NCI-H748 treated with DMSO at 0.1 percent for 48 hours (cell line): ENCODE measurements at regions not wholly inside any gene's neighbourhood (a gene's known extent, or its start where the extent isn't known, plus 50 kb on each side); places are given as distances from the start of the nearest gene placed in this dataset.

Source experiments
- DNase-seq: peaks from one replicate; lab custom pipeline; 2025; lab: John Stamatoyannopoulos, UW

DNA sequence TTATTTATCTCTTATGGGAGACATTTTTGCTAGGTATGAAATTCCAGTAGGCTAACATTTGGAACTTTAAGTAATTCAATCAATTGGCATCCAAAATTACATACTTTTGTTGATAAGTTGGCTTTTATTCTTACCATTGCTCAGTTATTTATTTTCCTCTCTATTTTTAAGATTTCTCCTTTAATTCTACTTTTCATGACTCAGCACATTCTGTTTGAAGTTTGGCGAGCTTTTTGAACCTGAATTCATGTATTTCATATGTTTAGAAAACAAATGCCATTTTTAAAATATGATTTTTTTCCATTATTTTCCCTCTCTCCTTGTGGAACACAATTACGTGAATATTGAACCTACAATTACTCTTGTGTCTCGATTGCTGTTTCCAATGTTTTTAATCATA is 2896.3 kb upstream of the PCDH20 start:
- DNase-seq, result no peak

DNA sequence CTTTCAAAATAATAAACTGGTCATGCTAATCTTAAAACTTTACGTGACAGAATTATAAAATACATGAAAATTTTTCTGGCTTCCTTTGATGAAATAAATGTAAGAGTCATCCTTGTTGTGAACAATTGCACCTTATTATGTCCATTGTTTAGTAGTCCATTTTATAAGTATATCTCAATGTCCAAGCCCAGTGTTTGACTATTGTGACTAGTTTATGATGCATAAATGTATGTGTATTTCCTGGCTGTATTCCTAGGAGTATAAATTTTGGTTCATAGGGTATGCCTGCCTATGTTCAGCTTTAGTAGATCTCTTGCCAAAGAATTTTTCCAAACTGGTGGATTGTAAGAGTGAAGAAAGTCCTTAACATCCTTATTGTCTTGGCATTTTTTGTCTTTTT is 2895.5 kb upstream of the PCDH20 start:
- no peak for DNase-seq

GRCh38 chr13:64305246-64305645 is 2889.6 kb upstream of the PCDH20 start:
- no peak for DNase-seq

- no peak for DNase-seq
Measured at GRCh38 chr13:64300239-64300638, 2884.6 kb upstream of the PCDH20 start.

DNA sequence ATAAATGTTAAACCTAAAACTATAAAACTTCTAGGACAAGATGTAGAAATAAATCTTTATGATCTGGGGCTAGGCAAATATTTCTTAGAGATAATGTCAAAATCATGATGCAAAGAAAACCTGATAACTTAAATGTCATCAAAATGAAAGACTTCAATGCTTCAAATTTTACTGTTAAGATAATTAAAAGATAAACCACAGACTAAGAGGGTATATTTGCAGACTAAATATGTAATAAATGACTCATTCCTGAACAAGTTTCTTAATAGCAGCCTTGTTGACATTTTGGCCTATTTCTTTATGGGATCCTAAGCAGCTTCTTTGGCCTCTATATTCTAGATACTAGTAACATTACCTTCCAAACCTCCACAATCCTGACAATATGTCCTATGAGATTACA is 2878.3 kb upstream of the PCDH20 start:
- DNase-seq, result no peak

DNA sequence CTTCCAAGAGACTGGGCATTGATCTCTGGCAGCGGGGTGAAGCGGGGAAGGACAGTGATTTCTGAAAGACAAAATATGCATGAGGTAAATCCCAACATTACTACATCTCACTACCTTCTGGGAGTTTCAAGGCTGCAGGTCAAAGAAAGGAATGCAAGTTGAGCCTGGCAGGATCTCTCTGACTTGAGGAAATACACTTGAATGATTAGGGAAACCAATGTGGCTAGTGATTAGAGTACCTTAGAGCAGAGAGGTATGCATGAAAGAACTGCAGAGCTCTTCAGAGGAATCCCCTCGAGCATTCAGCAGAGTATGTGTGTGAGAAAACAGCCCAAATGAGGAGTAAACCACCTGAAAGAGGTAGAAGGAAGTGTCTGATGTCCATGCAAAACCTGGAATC is 2874.1 kb upstream of the PCDH20 start:
- no peak for DNase-seq

- no peak for DNase-seq
Measured at GRCh38 chr13:64283926-64284325, 2868.3 kb upstream of the PCDH20 start.

DNA sequence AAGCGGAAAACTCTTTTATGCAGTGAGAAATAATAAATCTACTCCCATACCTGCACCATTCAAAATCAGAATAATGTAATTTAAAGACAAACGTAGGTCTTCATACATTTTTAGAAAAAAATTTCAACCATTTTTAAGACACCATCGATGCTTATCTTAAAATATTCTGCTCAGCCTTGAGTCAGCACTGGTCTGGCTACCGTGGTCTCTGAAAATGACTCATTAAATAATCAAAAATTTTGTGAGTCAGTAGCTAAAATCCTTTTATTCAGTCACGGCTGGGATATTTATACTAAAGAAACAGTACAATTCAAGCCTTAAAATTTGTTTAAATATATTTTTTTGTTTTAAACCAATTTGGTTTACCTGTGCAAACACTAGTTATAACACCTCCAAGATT is 2862.8 kb upstream of the PCDH20 start:
- DNase-seq, result no peak

DNA sequence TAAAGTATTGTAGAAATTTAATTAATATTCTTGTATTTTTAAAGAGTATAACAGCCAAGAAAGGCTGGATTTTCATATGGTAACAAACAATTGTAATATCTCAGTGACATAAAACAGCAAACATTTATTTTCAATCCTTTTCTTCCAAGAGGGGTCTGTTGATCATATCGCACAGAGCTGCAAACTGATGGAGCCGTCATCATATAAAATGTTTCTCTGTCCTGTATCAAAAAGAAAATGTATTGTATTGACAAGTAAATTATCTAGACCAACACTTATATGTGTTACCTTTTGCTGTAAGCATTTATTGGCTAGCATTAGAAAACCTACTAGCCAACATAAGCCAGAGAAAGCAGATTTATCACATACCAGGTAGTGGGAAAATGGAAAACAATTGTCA is 2861.4 kb upstream of the PCDH20 start:
- no peak for DNase-seq

DNA sequence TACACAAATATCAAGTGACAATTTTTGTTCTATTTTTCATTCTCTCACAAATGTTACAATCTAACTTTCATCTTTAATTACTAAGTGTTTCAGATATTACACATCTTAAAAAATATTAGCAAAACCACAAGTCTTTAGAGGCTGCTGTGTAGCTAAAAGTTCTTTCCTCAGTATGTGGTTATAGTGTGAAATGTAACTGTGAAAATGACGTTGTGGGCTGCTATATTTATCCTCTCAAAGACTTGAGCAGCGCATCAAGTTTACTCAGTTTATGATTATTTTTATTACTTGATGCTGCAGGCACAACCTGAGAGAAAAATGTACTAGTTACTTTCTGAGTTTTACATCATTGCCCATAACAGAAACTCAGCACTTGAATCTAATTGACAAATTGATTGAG is 2860.6 kb upstream of the PCDH20 start:
- no peak for DNase-seq

DNA sequence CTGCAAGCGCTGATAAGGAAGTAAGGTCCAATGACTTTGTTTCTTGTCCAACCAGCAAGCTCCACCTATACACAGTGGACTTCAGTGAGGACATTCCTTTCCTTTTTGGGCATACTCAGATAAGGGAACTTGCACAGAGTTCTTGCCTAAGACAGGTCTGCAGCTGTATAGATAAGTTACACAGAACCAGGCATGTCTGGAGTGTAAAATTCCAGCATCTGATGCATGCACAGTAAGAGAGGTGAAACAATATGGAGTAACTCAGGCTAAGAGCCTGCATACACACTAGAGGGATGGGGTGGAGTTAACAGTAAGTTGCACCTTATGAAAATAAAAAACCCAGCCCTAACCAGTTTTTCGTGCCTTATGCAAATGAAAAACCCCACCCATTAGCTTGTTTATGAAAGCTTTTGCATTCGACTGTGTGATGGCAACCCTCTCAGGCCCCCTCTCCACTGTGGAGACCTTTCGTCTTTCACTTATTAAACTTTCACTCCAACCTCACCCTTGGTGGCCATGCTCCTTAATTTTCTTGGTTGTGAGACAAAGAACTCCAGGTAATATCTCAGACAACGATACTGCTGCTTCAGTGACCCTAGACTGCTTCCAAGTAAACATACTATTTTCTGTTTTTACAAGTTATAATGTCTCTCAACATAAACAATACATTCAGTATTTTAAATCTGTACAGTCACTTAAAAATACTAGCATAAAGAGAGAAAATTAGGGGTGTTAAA is 2859.0 kb upstream of the PCDH20 start:
- no peak for DNase-seq

DNA sequence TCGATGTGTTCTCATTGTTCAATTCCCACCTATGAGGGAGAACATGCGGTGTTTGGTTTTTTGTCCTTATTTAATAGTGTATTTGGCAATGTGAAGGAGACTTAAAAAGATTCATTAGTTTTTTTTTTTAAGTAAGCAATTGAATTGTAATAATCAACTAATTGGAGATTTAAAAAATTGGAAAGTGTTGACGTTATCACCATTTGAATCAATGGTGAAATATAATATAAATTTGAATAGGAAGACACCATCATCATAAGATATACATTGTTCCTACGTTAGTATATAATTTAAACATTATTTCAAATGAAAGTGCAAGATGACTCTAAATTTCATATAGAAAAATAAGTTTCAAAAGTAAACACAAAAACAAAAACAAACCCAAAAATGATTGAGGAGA is 2858.1 kb upstream of the PCDH20 start:
- DNase-seq, result no peak

GRCh38 chr13:64272681-64273080 is 2857.0 kb upstream of the PCDH20 start:
- DNase-seq, result no peak

GRCh38 chr13:64266024-64266423 is 2850.4 kb upstream of the PCDH20 start:
- no peak for DNase-seq

GRCh38 chr13:64263285-64263684 is 2847.6 kb upstream of the PCDH20 start:
- DNase-seq, result no peak

- DNase-seq, result no peak
Measured at GRCh38 chr13:64256751-64257150, 2841.1 kb upstream of the PCDH20 start.

- no peak for DNase-seq
Measured at GRCh38 chr13:64255988-64256387, 2840.3 kb upstream of the PCDH20 start.

DNA sequence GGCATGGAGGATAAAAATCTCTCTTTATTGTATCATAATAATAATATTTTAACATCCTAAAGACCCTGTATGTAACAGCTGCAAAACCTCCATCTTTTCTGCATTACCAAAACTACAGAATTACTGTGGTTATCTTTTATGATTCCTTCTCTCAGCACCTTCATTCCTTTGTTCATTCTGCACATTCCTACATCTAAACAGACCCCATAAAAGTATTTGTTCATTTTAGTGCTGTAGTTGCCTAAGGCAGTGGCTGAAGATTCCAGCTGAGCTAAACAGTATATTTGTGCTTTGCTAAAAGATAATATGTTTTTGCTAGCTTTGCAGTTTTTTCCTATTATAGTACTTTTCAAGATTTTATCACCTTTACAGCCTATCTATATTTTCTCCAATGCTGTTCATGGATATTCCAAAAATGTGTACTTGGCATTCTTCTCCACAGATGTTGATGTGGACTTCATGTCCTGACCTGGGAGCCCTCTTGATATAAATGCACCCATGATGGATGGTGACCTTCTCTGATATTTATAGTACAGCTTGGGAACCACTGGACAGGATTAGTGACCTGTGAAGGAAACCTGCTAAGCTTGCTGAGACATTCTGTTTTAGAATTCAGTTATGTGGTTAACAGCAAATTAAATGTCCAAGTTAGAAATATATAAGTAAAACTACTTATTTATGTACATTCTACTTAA is 2832.9 kb upstream of the PCDH20 start:
- DNase-seq, result no peak

DNA sequence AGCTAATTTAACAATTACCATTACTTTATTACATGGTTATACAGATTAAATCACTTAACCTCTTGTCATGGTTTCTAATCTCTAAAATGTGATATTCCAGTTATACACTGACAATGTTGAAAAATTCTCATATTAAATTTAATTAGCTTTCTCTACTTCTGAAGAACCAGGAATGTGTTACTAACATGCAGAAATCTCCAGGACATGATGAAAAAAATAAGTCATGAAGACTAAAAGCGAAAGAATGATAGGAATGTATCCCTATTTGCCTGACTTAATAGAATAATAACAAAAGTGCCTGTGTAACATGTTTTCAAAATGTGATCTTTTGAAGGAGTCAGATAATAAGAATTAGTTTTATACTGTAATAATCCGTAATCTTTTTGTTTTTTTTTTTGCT is 2823.7 kb upstream of the PCDH20 start:
- no peak for DNase-seq

- DNase-seq, result no peak
Measured at GRCh38 chr13:64234255-64234654, 2818.6 kb upstream of the PCDH20 start.

GRCh38 chr13:64223016-64223415 is 2807.4 kb upstream of the PCDH20 start:
- DNase-seq, result no peak

DNA sequence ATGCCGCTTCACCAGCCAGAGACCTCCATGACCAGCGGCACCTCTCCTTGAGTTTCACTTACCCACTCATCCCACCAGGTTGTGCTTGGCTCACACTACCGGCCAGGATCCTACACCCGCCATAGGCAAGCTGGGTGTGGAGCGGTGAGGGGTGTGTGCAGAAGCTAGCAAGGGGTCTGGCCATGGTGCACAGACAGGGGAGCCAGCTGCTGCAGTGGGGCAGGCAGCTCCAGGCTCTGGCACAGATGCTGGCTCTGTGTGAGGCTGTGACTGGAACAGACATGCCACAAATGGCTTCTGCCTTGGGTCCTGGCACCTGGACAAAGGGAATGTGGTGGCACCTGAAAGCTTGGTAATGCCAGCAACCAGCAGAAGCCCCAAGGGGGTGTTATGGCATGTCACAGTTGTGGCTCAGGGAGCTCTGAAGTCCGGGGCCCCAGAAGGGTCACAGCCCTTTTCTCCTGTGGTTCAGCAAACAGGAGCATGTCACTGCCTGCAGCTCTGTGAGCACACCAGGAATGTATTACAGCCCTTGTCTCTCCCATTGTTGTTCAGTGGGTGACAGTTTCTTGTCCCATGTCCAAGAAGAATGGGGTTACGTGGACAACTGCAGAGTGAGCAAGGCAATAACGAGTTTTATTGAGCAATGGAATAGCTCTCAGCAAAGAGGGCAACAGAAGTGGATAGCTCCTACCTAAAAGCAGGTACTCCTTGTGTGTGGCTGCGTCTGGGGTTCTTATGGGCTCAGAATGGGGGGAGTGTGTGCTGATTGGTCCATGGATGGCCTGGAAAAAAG is 2791.0 kb upstream of the PCDH20 start:
- no peak for DNase-seq

DNA sequence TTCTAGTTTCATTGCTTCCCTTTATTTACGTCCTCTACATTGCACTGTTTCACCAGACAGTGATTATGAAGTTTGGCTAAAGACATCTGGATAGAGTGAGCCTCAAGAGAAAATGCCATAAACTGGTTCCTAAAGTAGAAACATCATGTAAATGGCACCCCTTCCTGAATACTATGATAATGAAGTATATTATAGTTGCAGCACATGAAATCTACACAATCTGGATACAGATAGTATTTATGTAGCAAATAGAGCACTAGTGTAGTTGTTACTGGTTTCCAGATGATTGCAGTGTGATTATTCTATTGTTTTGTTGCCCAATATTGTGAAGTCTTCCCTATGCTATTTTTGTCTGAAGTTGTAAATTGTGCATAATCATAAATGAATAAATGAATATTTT is 2786.9 kb upstream of the PCDH20 start:
- DNase-seq, result no peak
